SU-DHL-6 (cell line): ENCODE measurements at regions not wholly inside any gene's neighbourhood (a gene's known extent, or its start where the extent isn't known, plus 50 kb on each side); places are given as distances from the start of the nearest gene placed in this dataset.

Experiments
- H2AFZ ChIP-seq: fragments of 200-600 bp; sonication (generic); 2 replicates; pipeline ENCODE4 v1.6.1; 2014; ENCODE audit warnings: low read depth, mild to moderate bottlenecking, moderate library complexity, mixed read lengths, antibody characterized with exemption, low read length; ENCODE audit not compliant: severe bottlenecking
- H3F3A ChIP-seq: fragments of 200-600 bp; shearing (Covaris generic); 2 replicates; pipeline ENCODE4 v1.6.0; 2016; ENCODE audit warnings: antibody characterized with exemption, mild to moderate bottlenecking; ENCODE audit not compliant: insufficient read depth
- H3K27ac ChIP-seq: fragments of 200-600 bp; sonication (generic); 2 replicates; pipeline ENCODE4 v1.5.1; 2016; ENCODE audit warnings: low read depth, mild to moderate bottlenecking, low read length, moderate library complexity, mixed read lengths
- H3K27me3 ChIP-seq: fragments of 200-600 bp; sonication (generic), shearing (Covaris generic); 2 replicates; pipeline ENCODE4 v1.6.0; 2014; ENCODE audit warnings: mild to moderate bottlenecking, low read length
- H3K36me3 ChIP-seq: fragments of 200-600 bp; sonication (generic); 2 replicates; pipeline ENCODE4 v1.6.1; 2014; ENCODE audit warnings: mild to moderate bottlenecking, low read length, mixed read lengths
- H3K4me2 ChIP-seq: fragments of 300-600, 200-600 bp; shearing (Covaris generic), sonication (generic); 2 replicates; pipeline ENCODE4 v1.6.0; 2014; ENCODE audit warnings: low read length, low read depth, mild to moderate bottlenecking; ENCODE audit not compliant: poor library complexity, severe bottlenecking
- H3K4me3 ChIP-seq: fragments of 200-600 bp; sonication (generic); 2 replicates; pipeline ENCODE4 v1.5.1; 2014; ENCODE audit warnings: antibody characterized with exemption, low read length, mild to moderate bottlenecking, mixed read lengths; ENCODE audit not compliant: insufficient read depth, poor library complexity, severe bottlenecking
- H3K79me2 ChIP-seq: fragments of 200-600 bp; sonication (generic); 2 replicates; pipeline ENCODE4 v1.6.1; 2014; ENCODE audit warnings: mild to moderate bottlenecking, low read length, moderate library complexity; ENCODE audit not compliant: insufficient read depth
- H3K9ac ChIP-seq: fragments of 200-600 bp; sonication (generic); 2 replicates; pipeline ENCODE4 v1.7.0; 2014; ENCODE audit warnings: mild to moderate bottlenecking, low read length
- H3K9me2 ChIP-seq: fragments of 200-600 bp; sonication (generic); replicated peaks from 2 replicates; pipeline ENCODE4 v1.6.1; 2014; ENCODE audit warnings: low read length; ENCODE audit not compliant: insufficient read depth
- H3K9me3 ChIP-seq: fragments of 200-600 bp; sonication (generic); 2 replicates; pipeline ENCODE4 v1.6.1; 2014; ENCODE audit warnings: low read length, mixed read lengths; ENCODE audit not compliant: insufficient read depth
- H4K20me1 ChIP-seq: fragments of 200-600 bp; sonication (generic); 2 replicates; pipeline ENCODE4 v1.6.1; 2014; ENCODE audit warnings: low read depth, mild to moderate bottlenecking, antibody characterized with exemption, low read length, moderate library complexity, mixed read lengths
- EZH2phosphoT487 ChIP-seq: fragments of 200-600 bp; sonication (generic), shearing (Covaris generic); conservative IDR thresholded peaks from 2 replicates; pipeline ENCODE4 v1.6.1; 2018; ENCODE audit warnings: mild to moderate bottlenecking, antibody characterized with exemption, low read length, moderate library complexity, mixed read lengths
- TF ChIP-seq, protein P1 (sequence below): fragments of 200-600 bp; sonication (generic); IDR thresholded peaks from one replicate; pipeline ENCODE4 v1.5.1; 2017; ENCODE audit warnings: antibody characterized with exemption, mild to moderate bottlenecking, low read length, moderate library complexity; ENCODE audit not compliant: insufficient read depth, poor library complexity, severe bottlenecking

DNA sequence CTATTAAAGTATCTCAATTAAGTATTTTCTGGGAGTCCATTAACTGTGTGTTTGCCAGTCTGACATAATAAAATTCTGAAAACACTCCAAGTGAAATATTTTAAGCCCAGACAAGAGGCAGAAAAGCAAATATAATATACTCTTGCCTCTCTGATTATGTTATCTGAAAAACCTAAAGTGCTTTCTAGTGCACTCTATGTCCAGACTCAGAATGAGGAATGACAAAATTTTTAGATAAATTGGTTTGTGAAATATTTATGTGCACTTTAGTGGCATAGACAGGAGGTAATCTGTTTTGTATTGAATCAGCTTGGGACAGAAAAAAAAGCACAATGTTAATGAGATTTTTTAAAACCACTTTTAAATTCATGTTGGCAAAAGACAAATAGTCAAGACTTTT is 508.2 kb upstream of the SUCLG2 start:
- no peaks in the 10 kb centered on the region for H3K36me3 ChIP-seq
- no peaks in the 10 kb centered on the region for H3K27me3 ChIP-seq
- TF ChIP-seq, protein P1, sequence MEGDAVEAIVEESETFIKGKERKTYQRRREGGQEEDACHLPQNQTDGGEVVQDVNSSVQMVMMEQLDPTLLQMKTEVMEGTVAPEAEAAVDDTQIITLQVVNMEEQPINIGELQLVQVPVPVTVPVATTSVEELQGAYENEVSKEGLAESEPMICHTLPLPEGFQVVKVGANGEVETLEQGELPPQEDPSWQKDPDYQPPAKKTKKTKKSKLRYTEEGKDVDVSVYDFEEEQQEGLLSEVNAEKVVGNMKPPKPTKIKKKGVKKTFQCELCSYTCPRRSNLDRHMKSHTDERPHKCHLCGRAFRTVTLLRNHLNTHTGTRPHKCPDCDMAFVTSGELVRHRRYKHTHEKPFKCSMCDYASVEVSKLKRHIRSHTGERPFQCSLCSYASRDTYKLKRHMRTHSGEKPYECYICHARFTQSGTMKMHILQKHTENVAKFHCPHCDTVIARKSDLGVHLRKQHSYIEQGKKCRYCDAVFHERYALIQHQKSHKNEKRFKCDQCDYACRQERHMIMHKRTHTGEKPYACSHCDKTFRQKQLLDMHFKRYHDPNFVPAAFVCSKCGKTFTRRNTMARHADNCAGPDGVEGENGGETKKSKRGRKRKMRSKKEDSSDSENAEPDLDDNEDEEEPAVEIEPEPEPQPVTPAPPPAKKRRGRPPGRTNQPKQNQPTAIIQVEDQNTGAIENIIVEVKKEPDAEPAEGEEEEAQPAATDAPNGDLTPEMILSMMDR: no peak
- TF ChIP-seq EZH2phosphoT487: no peak
- no peaks in the 10 kb centered on the region for H3F3A ChIP-seq
- no peaks in the 10 kb centered on the region for H3K79me2 ChIP-seq
- H3K4me3 ChIP-seq: no peak overlapping the region
- H3K27ac ChIP-seq: no peak overlapping the region
- H4K20me1 ChIP-seq: no peaks in the 10 kb centered on the region
- H2AFZ ChIP-seq: no peak overlapping the region
- no peaks in the 10 kb centered on the region for H3K9me3 ChIP-seq
- H3K9ac ChIP-seq: no peak overlapping the region
- H3K4me2 ChIP-seq: no peak overlapping the region
- H3K9me2 ChIP-seq: no peaks in the 10 kb centered on the region

DNA sequence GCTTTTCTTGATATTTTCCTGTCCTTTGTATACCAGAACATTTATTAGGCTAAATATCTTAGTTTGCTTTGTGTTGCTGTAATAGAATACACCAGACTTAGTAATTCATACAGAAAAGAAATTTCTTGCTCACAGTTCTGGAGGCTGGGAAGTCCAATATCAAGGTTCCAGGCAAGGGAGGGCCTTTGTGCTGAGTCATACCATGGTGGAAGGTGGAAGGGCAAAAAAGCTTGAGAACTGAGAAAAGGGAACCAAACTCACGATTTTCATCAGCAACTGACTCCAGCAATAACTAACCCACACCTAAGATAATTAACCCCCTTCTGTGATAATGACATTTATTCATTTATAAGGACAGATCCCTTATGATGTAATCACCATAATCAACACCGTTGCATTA is 496.9 kb upstream of the SUCLG2 start:
- TF ChIP-seq, protein P1: no peak
- no peak for TF ChIP-seq EZH2phosphoT487
- Histone ChIP-seq H3K4me2 (no peak overlapping the region), H4K20me1 (no peaks in the 10 kb centered on the region), H3K27me3 (no peaks in the 10 kb centered on the region), H3K36me3 (no peaks in the 10 kb centered on the region), H3K79me2 (no peaks in the 10 kb centered on the region), H3K9me3 (no peaks in the 10 kb centered on the region), H3F3A (no peaks in the 10 kb centered on the region), H3K9ac (no peak overlapping the region), H3K27ac (no peak overlapping the region), H2AFZ (no peak overlapping the region), H3K4me3 (no peak overlapping the region), H3K9me2 (no peaks in the 10 kb centered on the region)

DNA sequence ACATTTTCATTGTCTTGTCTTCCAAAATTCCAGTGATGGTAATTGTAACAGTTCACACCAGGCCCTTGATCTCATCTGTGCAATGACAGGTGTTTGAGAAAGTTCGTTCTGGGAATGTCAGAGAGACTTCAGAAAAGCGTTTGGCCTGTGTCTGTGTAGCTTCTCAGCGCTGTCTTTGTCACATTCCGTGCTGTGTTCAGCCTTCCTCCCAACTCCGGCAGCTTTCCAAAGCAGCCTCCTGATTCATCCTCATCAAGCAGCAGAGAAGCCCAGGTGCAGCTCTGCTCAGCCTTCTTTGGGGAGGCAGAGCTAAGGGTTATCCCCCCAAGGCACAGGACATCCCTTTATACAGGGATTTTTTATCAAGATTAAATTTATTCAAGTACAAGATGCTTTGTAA is 494.0 kb upstream of the SUCLG2 start:
- Histone ChIP-seq H3K36me3 (no peaks in the 10 kb centered on the region), H3K4me2 (no peak overlapping the region), H3K79me2 (no peaks in the 10 kb centered on the region), H3K9ac (no peak overlapping the region), H3K9me2 (no peaks in the 10 kb centered on the region), H3K27ac (no peak overlapping the region), H3K27me3 (no peaks in the 10 kb centered on the region), H3K9me3 (no peaks in the 10 kb centered on the region), H3K4me3 (no peak overlapping the region), H4K20me1 (no peaks in the 10 kb centered on the region), H3F3A (no peaks in the 10 kb centered on the region), H2AFZ (no peak overlapping the region)
- TF ChIP-seq EZH2phosphoT487: no peak
- TF ChIP-seq, protein P1: no peak

DNA sequence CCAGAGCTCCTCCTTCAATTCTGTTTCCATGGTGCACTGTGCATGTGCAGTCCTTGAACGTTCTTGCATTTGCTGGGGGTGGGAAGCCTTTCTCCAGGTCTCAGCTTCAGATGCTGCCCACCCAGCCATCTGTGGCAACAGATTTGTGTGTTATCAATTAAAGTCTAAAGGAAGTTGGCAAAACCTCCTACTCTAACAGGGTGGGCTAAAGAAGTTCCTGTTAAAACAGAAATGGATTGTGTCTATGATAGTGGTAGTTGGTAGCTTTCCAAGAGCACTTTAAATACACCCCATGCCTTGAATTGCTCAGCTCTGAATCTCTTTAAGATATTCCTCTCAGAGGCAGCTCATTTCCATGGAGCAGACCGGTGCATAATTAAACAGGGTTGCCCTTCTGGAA is 488.0 kb upstream of the SUCLG2 start:
- Histone ChIP-seq H2AFZ (no peak overlapping the region), H3K27ac (no peak overlapping the region), H3K79me2 (no peaks in the 10 kb centered on the region), H3K36me3 (no peaks in the 10 kb centered on the region), H3K9me2 (no peaks in the 10 kb centered on the region), H3F3A (no peaks in the 10 kb centered on the region), H3K27me3 (no peaks in the 10 kb centered on the region), H3K4me2 (no peak overlapping the region), H3K9me3 (no peaks in the 10 kb centered on the region), H3K4me3 (no peak overlapping the region), H3K9ac (no peak overlapping the region), H4K20me1 (no peaks in the 10 kb centered on the region)
- TF ChIP-seq, protein P1: no peak
